HG02588 (cell line): ENCODE measurements at regions not wholly inside any gene's neighbourhood (a gene's known extent, or its start where the extent isn't known, plus 50 kb on each side); places are given as distances from the start of the nearest gene placed in this dataset.
"Not testable (repeated sequence)": the region's sequence is repeated elsewhere in the genome, so short reads cannot be mapped to it uniquely, and the experiment has no call there.

Experiments used
- ATAC-seq: cut with Tn5 transposase; IDR thresholded peaks from one replicate; pipeline ENCODE4 v1.9.1; 2021; ENCODE audit warnings: mild to moderate bottlenecking, moderate library complexity; ENCODE audit not compliant: unreplicated experiment

- no peak for ATAC-seq
Measured at GRCh38 chr6:167229586-167229985, 61.5 kb upstream of the UNC93A start.

- ATAC-seq, result no peak
Measured at GRCh38 chr6:167230288-167230687, 60.8 kb upstream of the UNC93A start.

- ATAC-seq, result no peak
Measured at GRCh38 chr6:167232356-167232755, 58.8 kb upstream of the UNC93A start.

DNA sequence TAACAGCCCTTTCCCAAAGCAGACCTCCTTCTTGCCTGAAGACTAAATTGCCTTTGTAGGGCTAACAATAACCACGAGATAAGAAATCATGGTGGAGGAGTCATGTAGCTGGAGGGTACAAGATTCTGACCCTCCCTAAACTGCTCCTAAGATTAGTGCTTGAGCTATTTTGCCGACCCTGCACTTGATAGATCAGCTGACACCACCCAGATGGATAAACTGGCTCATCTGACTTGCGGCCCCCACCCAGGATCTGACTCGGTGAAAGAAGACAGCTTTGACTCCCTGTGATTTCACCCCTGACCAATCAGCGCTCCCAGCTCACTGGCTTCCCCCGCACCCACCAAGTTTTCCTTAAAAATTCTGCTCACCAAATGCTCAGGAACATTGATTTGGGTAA, 57.6 kb upstream of the UNC93A start:
- no peak for ATAC-seq

GRCh38 chr6:167234576-167234975, 56.5 kb upstream of the UNC93A start:
- ATAC-seq, result not testable (repeated sequence)

DNA sequence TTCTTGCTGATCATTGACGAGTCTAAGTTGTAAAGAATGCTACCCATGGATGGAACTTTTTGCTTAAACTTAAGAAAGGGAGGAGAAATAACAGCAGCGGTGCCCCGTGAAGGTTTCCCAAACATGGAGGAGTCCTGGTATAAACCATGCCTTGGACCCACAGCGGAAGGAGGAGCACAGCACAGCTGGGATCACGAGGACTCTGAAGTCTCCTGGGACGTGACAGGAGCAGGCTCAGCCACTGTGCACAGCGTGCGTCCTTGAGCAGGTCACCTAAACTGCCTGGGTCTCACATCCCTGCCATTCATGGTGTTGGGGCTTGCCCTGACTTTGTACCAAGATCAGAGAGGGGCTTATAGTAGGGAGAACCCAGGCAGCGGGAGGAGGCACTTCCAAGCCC, 56.1 kb upstream of the UNC93A start:
- ATAC-seq, result no peak

GRCh38 chr6:167235421-167236238, 55.5 kb upstream of the UNC93A start:
- ATAC-seq, result no peak

- ATAC-seq, result no peak
Measured at GRCh38 chr6:167236239-167236571, 54.9 kb upstream of the UNC93A start.

GRCh38 chr6:167237438-167238145, 53.5 kb upstream of the UNC93A start:
- no peak for ATAC-seq

- ATAC-seq, result no peak
Measured at GRCh38 chr6:167238146-167238693, 52.9 kb upstream of the UNC93A start.

DNA sequence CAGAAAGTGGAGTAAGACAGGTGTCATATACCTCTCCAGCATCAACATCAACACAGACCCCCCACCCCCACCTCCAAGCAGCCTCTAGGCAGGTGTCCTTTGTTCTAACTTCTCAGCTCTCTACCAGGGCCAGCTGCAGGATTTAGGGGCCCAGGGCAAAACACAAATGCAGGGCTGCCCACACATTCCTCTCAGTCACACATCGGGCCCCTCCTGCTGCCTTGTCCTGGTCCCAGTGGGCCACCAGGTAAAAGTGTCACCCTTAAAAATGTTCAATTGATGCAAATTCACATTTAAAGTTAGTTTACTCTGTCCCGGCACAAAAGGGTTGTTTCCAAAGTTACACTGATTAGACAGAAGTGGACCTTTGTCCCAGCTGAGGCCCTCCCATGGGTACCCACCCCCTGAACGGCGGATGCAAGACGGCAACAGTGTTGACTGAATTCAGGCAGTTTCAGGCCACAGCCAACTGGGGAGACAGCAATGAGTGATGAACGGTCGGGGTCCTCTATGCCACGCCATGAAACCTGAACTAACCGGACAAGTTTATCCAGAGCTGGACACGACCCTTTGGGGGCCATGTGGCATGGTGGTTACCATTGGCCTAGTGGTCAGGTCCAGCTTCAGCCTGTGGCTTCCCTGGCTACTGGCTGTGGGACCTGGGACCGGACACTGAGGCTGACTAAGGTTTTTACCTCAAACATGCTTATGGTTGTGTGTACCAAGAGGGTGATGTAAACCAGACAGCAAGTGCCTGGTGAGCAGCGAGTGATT, 52.2 kb upstream of the UNC93A start:
- ATAC-seq, result no peak

DNA sequence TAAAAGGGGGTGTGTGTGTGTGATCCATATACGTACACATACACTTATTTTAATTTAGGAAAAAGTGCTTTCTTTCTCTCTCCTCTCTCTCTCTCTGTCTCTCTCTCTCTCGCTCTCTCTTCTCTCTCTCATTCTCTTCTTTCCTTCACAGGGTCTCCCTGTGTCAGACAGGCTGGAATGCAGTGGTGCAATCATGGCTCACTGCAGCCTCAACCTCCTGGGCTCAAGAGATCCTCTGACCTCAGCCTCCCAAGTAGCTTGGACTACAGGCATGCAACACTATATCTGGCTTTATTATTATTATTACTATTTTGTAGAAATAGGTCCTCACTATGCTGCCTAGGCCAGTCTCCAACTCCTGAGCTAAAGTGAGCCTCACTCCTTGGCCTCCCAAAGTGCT, 51.6 kb upstream of the UNC93A start:
- ATAC-seq, result not testable (repeated sequence)

- ATAC-seq, result no peak
Measured at GRCh38 chr6:167240034-167240541, 51.0 kb upstream of the UNC93A start.
